OCI-M2 (cell line): ENCODE measurements at regions not wholly inside any gene's neighbourhood (a gene's known extent, or its start where the extent isn't known, plus 50 kb on each side); places are given as distances from the start of the nearest gene placed in this dataset.

Experiments
- DNase-seq: peaks from one replicate; lab custom pipeline; 2025; ENCODE audit not compliant: unreplicated experiment; lab: John Stamatoyannopoulos, UW

DNA sequence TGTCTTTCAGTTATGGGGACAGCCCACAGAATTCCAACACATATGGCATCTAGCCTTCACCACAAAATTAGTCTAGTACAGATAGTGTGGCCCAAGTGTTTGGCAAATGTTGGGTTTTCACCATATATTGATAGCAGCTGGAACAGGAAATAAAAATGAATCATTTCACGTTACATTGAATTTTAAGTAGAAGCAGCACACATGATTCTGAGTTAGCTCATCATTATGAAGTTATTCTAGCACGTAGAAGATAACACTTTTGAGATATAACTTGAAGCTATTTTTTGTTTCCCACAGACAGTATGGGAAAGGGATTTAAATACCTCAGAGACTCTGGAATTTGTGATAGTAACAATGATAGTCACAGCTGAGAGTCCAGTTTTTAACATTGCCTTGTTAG lies 118.7 kb downstream of the FAT4 start:
- DNase-seq = no peak

- DNase-seq = no peak
Observed at GRCh38 chr4:125434136-125434535, 119.4 kb downstream of the FAT4 start.

DNA sequence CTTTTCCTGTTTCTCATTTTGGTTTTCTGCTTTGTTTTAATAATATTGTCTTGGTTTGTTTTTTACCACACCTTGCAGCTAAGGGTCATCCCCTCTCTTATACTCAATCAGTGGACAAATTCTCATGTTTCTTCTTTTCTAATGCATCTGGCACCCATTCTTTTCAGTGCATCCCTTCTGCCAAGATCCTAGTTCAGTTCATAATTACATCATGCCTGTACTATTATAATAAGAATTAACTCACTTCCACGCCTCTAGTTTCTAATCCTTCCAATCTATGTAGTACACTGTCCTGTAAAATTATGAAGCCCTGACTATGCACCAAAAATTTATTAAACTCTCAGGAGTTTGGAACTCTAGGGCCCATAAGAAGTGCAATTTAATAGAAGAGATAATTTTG lies 126.1 kb downstream of the FAT4 start:
- no peak for DNase-seq

DNA sequence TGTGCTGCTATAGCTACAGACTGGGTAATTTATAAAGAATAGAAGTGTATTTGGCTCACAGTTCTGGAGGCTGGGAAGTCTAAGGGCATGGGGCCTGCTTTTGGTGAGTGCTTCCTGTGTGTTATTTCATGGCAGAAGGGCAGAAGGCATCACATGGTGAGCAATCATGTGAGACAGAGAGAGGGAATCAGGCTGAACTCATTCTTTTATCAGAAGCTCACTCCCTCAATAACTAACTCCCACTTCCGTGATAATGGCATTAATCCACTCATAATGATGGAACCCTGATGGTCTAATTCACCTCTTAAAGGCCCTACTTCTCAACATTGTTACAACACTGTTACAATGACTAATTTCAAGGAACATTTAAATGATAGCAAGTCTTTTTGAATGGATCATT lies 129.4 kb downstream of the FAT4 start:
- no peak for DNase-seq

DNA sequence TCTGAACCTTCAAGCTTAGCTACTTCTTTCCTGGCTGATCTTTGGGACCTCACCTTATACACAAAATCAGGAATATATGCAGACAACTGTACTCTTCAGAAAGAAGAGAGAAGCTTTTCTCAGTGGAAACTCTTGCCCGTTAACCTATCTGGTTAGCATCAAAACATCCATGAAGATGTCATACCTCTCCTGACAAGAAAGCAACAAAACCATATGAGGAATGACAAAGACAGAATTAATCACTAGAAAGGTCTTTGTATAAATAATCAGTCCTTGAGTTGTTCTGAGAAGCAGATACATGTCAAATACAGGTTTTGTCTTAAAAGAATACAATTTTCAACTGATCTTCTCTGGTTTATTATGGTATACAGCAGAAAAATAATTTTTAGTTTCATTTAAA lies 130.8 kb downstream of the FAT4 start:
- no peak for DNase-seq

- no peak for DNase-seq
Observed at GRCh38 chr4:125447551-125448290, 133.0 kb downstream of the FAT4 start.

DNA sequence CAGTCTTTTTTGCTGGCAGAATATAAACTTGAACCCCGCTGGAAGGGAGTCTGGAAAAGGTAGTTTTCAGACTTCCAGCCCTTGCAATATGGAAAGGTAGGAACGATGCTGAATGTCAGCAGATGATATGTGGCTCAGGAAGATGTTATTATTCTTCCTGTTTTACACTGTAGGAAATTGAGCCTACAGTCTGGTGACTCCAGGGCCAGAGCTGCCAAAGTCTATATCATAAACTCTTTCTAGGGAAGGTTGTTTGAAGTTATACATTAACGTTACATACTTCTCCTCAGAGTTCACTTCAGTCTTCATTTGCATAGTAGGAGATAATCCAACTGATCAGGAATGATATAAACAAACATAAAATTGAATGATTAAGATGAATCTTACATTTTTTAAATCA lies 141.3 kb downstream of the FAT4 start:
- no peak for DNase-seq

- no peak for DNase-seq
Observed at GRCh38 chr4:125459531-125459930, 144.8 kb downstream of the FAT4 start.

GRCh38 chr4:125461676-125462363 lies 147.1 kb downstream of the FAT4 start:
- DNase-seq = no peak

GRCh38 chr4:125464146-125464545 lies 149.4 kb downstream of the FAT4 start:
- DNase-seq = no peak

- DNase-seq = no peak
Observed at GRCh38 chr4:125481334-125482045, 166.7 kb downstream of the FAT4 start.

- no peak for DNase-seq
Observed at GRCh38 chr4:125482822-125483221, 168.1 kb downstream of the FAT4 start.

- no peak for DNase-seq
Observed at GRCh38 chr4:125483278-125483677, 168.5 kb downstream of the FAT4 start.

- no peak for DNase-seq
Observed at GRCh38 chr4:125484912-125485311, 170.2 kb downstream of the FAT4 start.

DNA sequence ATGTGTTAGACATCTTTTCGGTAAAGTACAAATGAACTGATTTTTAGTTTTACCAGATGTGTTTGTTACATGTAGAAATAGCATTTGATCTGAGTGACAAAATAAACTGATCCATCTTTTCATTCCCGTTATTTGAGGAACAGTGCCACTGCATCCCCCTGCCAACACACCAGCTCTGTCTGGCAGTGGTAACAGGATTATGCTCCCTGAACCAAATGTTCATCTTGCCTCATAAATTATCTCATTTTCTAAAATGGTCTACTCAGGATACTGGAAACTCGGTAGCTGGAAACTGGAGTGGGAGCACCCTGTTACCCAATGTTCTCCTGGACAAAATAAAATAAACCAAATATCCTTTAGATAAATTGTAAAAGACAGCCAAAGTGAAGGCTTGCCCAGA lies 171.6 kb downstream of the FAT4 start:
- no peak for DNase-seq

GRCh38 chr4:125489952-125490690 lies 175.4 kb downstream of the FAT4 start:
- no peak for DNase-seq

DNA sequence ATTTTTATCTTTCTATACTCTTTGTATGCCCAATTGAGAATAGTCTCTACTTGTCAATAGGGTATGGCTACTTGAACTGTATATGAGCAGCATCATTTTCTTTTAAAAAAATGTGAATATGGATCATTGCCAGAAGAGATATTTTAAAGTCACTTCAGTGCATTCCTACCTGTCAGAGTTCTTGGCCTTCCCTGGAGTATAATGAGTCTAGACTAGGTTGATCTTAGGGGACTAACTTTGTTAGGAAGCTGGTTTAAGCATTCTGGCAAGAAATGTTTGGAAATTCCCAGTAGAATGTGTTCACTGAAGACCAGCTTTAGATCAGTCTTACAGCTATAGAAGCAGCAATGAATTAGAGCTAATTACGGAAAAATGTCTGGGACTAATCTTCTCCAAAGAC lies 178.2 kb downstream of the FAT4 start:
- no peak for DNase-seq

- no peak for DNase-seq
Observed at GRCh38 chr4:125497861-125498260, 183.1 kb downstream of the FAT4 start.

DNA sequence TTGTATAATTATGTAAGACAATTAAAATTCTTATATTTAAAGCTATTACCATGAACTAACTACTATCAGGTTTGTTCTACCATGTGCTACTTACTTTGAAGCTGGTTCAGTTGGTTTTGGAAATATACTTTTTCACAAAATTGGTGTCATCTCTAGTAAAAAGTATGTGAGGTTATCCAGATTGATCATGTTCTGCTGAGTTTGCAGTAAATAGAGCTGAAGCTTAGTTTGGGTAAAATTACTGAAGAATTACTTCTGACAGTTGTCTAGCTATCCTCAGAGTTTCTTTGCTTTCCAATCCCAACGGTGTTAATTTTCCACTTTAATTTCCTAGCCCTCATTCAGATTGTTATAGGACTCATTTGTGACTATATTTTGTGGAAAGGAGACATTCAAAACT lies 184.2 kb downstream of the FAT4 start:
- no peak for DNase-seq

GRCh38 chr4:125501090-125501489 lies 186.3 kb downstream of the FAT4 start:
- DNase-seq = no peak

- no peak for DNase-seq
Observed at GRCh38 chr4:125501568-125501967, 186.8 kb downstream of the FAT4 start.
